T-helper 2 cell treated with Interferon-gamma antibody and Interleukin-4, amounts not matched to agents 100 ng/mL and 5 ng/mL, for 36 hours (primary cell): ENCODE measurements at regions not wholly inside any gene's neighbourhood (a gene's known extent, or its start where the extent isn't known, plus 50 kb on each side); places are given as distances from the start of the nearest gene placed in this dataset.

Source experiments
- intact Hi-C: fragments of 100-400 bp; cut with micrococcal nuclease; formaldehyde crosslinking; loops from one replicate; pipeline ENCODE4 v1.15.1; 2023

- intact Hi-C loops, result no loop called here
Observed at GRCh38 chr18:72368308-72368707, 175.8 kb downstream of the CBLN2 start.

- intact Hi-C loops, result no loop called here
Observed at GRCh38 chr18:72360634-72361033, 183.5 kb downstream of the CBLN2 start.

GRCh38 chr18:72342933-72343332 is 201.2 kb downstream of the CBLN2 start:
- intact Hi-C loops, result no loop called here

- intact Hi-C loops, result no loop called here
Observed at GRCh38 chr18:72339976-72340375, 204.2 kb downstream of the CBLN2 start.

- intact Hi-C loops, result no loop called here
Observed at GRCh38 chr18:72336786-72337185, 207.4 kb downstream of the CBLN2 start.

- intact Hi-C loops, result no loop called here
Observed at GRCh38 chr18:72329533-72329932, 214.6 kb downstream of the CBLN2 start.

- intact Hi-C loops, result no loop called here
Observed at GRCh38 chr18:72325307-72325706, 218.8 kb downstream of the CBLN2 start.

GRCh38 chr18:72324677-72325076 is 219.5 kb downstream of the CBLN2 start:
- intact Hi-C loops, result no loop called here

GRCh38 chr18:72316497-72316896 is 227.6 kb downstream of the CBLN2 start:
- intact Hi-C loops, result no loop called here

- intact Hi-C loops, result no loop called here
Observed at GRCh38 chr18:72283148-72283925, 260.8 kb downstream of the CBLN2 start.

GRCh38 chr18:72273025-72273424 is 271.1 kb downstream of the CBLN2 start:
- intact Hi-C loops, result no loop called here

- intact Hi-C loops, result no loop called here
Observed at GRCh38 chr18:72261590-72261989, 282.6 kb downstream of the CBLN2 start.

GRCh38 chr18:72246076-72246475 is 298.1 kb downstream of the CBLN2 start:
- intact Hi-C loops, result no loop called here

- intact Hi-C loops, result no loop called here
Observed at GRCh38 chr18:72235422-72235821, 308.7 kb downstream of the CBLN2 start.

- intact Hi-C loops, result no loop called here
Observed at GRCh38 chr18:72233106-72233505, 311.0 kb downstream of the CBLN2 start.

- intact Hi-C loops, result no loop called here
Observed at GRCh38 chr18:72232644-72233043, 311.5 kb downstream of the CBLN2 start.

- intact Hi-C loops, result no loop called here
Observed at GRCh38 chr18:72225958-72226357, 318.2 kb downstream of the CBLN2 start.

- intact Hi-C loops, result no loop called here
Observed at GRCh38 chr18:72223733-72224132, 320.4 kb downstream of the CBLN2 start.

GRCh38 chr18:72208920-72209676 is 335.0 kb downstream of the CBLN2 start:
- intact Hi-C loops, result no loop called here

GRCh38 chr18:72207280-72207679 is 336.9 kb downstream of the CBLN2 start:
- intact Hi-C loops, result no loop called here

- intact Hi-C loops, result no loop called here
Observed at GRCh38 chr18:72206814-72207213, 337.3 kb downstream of the CBLN2 start.

GRCh38 chr18:72201032-72201431 is 343.1 kb downstream of the CBLN2 start:
- intact Hi-C loops, result no loop called here

- intact Hi-C loops, result no loop called here
Observed at GRCh38 chr18:72197591-72197990, 346.6 kb downstream of the CBLN2 start.
